CD4-positive, alpha-beta T cell (primary cell): ENCODE measurements at regions not wholly inside any gene's neighbourhood (a gene's known extent, or its start where the extent isn't known, plus 50 kb on each side); places are given as distances from the start of the nearest gene placed in this dataset.

Source experiments
- ATAC-seq: fragments of 200-7000 bp; cut with Tn5 transposase; one replicate; pipeline ENCODE4 v1.10.0; 2022; ENCODE audit warnings: mild to moderate bottlenecking; ENCODE audit not compliant: poor library complexity
- CTCF ChIA-PET: fragments of 350-600 bp; sonication (Branson Sonifier 250); formaldehyde crosslinking; loops from one replicate; lab custom pipeline; 2021; ENCODE audit warnings: antibody characterized with exemption, inconsistent platforms; lab: Charles Lee
- POLR2A ChIA-PET: fragments of 350-600 bp; sonication (Branson Sonifier 250); formaldehyde crosslinking; loops from one replicate; lab custom pipeline; 2021; ENCODE audit warnings: antibody characterized with exemption, inconsistent platforms; lab: Charles Lee
- DNase-seq, 14 experiments: peaks; one replicate each; pipeline ENCODE4 v3.0.0-alpha.2; 2013 to 2020; ENCODE audit warnings: mixed read lengths in 2 of 14
- H3K27ac ChIP-seq, 2 donors: one replicate each; pipeline versions ENCODE4 v1.5.1 to v1.7.0; 2013; ENCODE audit warnings: low read length in 2 of 2, low read depth in 1 of 2, mild to moderate bottlenecking in 1 of 2
- H3K27me3 ChIP-seq, 2 experiments: 1 replicate in 1 of 2; 2 replicates in 1 of 2; pipeline versions ENCODE4 v1.6.1 to v1.7.0; 2013; ENCODE audit warnings: low read length in 2 of 2, control low read depth in 1 of 2, mild to moderate bottlenecking in 1 of 2, moderate library complexity in 1 of 2; ENCODE audit not compliant: insufficient read depth in 2 of 2, control insufficient read depth in 1 of 2
- H3K36me3 ChIP-seq: one replicate; pipeline ENCODE4 v1.6.1; 2013; ENCODE audit warnings: low read length, control low read depth; ENCODE audit not compliant: insufficient read depth
- H3K4me1 ChIP-seq: one replicate; pipeline ENCODE4 v1.6.1; 2013; ENCODE audit warnings: low read length, control low read depth; ENCODE audit not compliant: insufficient read depth
- H3K4me3 ChIP-seq: one replicate; pipeline ENCODE4 v1.5.1; 2013; ENCODE audit warnings: mild to moderate bottlenecking, low read length, moderate library complexity
- H3K9me3 ChIP-seq, 2 experiments: 1 replicate in 1 of 2; 2 replicates in 1 of 2; pipeline versions ENCODE4 v1.6.1 to v1.7.0; 2013; ENCODE audit warnings: low read length in 2 of 2, mild to moderate bottlenecking in 2 of 2, control low read depth in 1 of 2, moderate library complexity in 1 of 2; ENCODE audit not compliant: control insufficient read depth in 1 of 2, insufficient read depth in 1 of 2
- H3K27ac Mint-ChIP-seq: one replicate; pipeline ENCODE4 v1.8.0; 2020; ENCODE audit warnings: mixed read lengths
- H3K27me3 Mint-ChIP-seq: one replicate; pipeline ENCODE4 v1.8.0; 2021; ENCODE audit warnings: mixed read lengths
- H3K36me3 Mint-ChIP-seq: one replicate; pipeline ENCODE4 v1.8.0; 2021; ENCODE audit warnings: low read depth, mixed read lengths
- H3K4me1 Mint-ChIP-seq: one replicate; pipeline ENCODE4 v1.8.0; 2021; ENCODE audit warnings: low read depth, mixed read lengths
- H3K4me3 Mint-ChIP-seq: one replicate; pipeline ENCODE4 v1.8.0; 2020; ENCODE audit warnings: mild to moderate bottlenecking, mixed read lengths
- H3K9me3 Mint-ChIP-seq: one replicate; pipeline ENCODE4 v1.8.0; 2020; ENCODE audit warnings: mixed read lengths
- CTCF ChIP-seq: fragments of 200-600 bp; IDR thresholded peaks from one replicate; pipeline ENCODE4 v1.8.0; 2022; ENCODE audit warnings: antibody characterized with exemption, mild to moderate bottlenecking
- intact Hi-C, 2 experiments: fragments of 100-400 bp; cut with DNase I in 1 of 2; cut with micrococcal nuclease in 1 of 2; formaldehyde crosslinking; loops; one replicate each; pipeline versions ENCODE4 v1.15.1 to v1.9.0; 2023 to 2025; cut with DNase I, micrococcal nuclease

- no peaks in the 10 kb centered on the region for H3K27me3 Mint-ChIP-seq
- no peak for DNase-seq
- Histone ChIP-seq H3K27me3 (no peaks in the 10 kb centered on the region), H3K4me1 (no peaks in the 10 kb centered on the region), H3K36me3 (no peaks in the 10 kb centered on the region), H3K4me3 (no peak overlapping the region), H3K9me3 (no peaks in the 10 kb centered on the region), H3K27ac (no peak overlapping the region)
- intact Hi-C loops, result no loop called here
- no peaks in the 10 kb centered on the region for H3K9me3 Mint-ChIP-seq
- peaks cover 9% of the 10 kb centered on the region for H3K4me1 Mint-ChIP-seq
- H3K36me3 Mint-ChIP-seq, result no peaks in the 10 kb centered on the region
- H3K4me3 Mint-ChIP-seq, result no peak overlapping the region
- ATAC-seq, result no peak
- H3K27ac Mint-ChIP-seq, result no peak overlapping the region
- ChIA-PET POLR2A (interaction anchor here (1.0 to 1.6 kb wide), 3 partner anchors 11 to 125 kb away, joined by 3 to 6 read pairs (median 3); partner anchors contain the start of gene BTG1), CTCF (interaction anchor here (0.8 kb wide), 1 partner anchor 49 kb away, joined by 3 read pairs; no protein-coding TSS in a partner anchor)
- TF ChIP-seq CTCF, result no peak
Observed at GRCh38 chr12:92271341-92271740, 125.7 kb upstream of the BTG1 start.

GRCh38 chr12:92270521-92270920 is 124.9 kb upstream of the BTG1 start:
- Histone ChIP-seq H3K4me3 (no peak overlapping the region), H3K9me3 (no peaks in the 10 kb centered on the region), H3K4me1 (no peaks in the 10 kb centered on the region), H3K27me3 (no peaks in the 10 kb centered on the region), H3K36me3 (no peaks in the 10 kb centered on the region), H3K27ac (no peak overlapping the region)
- H3K9me3 Mint-ChIP-seq, result no peaks in the 10 kb centered on the region
- ChIA-PET POLR2A (interaction anchor here (1.0 to 1.2 kb wide), 2 partner anchors 12 to 62 kb away, joined by 3 read pairs; no protein-coding TSS in a partner anchor), CTCF (no interaction called here)
- no peak overlapping the region for H3K4me3 Mint-ChIP-seq
- peaks cover 9% of the 10 kb centered on the region for H3K4me1 Mint-ChIP-seq
- no peaks in the 10 kb centered on the region for H3K36me3 Mint-ChIP-seq
- ATAC-seq (no peak), DNase-seq (no peak)
- intact Hi-C loops, result no loop called here
- H3K27ac Mint-ChIP-seq, result no peak overlapping the region
- H3K27me3 Mint-ChIP-seq, result no peaks in the 10 kb centered on the region
- no peak for TF ChIP-seq CTCF

- no peak overlapping the region for H3K4me3 Mint-ChIP-seq
- POLR2A ChIA-PET, result no interaction called here
Observed at GRCh38 chr12:92268946-92269345, 123.3 kb upstream of the BTG1 start.

More at GRCh38 chr12:92268946-92269345, 123.3 kb upstream of the BTG1 start:
- CTCF ChIA-PET, result no interaction called here
- intact Hi-C loops, result no loop called here
- DNase-seq (no peak), ATAC-seq (no peak)
- no peaks in the 10 kb centered on the region for H3K36me3 Mint-ChIP-seq
- H3K9me3 Mint-ChIP-seq, result no peaks in the 10 kb centered on the region
- Histone ChIP-seq H3K9me3 (no peaks in the 10 kb centered on the region), H3K4me1 (no peaks in the 10 kb centered on the region), H3K27ac (no peak overlapping the region), H3K4me3 (no peak overlapping the region), H3K36me3 (no peaks in the 10 kb centered on the region), H3K27me3 (no peaks in the 10 kb centered on the region)
- H3K27me3 Mint-ChIP-seq, result no peaks in the 10 kb centered on the region
- peaks cover 9% of the 10 kb centered on the region for H3K4me1 Mint-ChIP-seq
- H3K27ac Mint-ChIP-seq, result no peak overlapping the region
- no peak for TF ChIP-seq CTCF
